OCI-LY3 (cell line): ENCODE measurements at regions not wholly inside any gene's neighbourhood (a gene's known extent, or its start where the extent isn't known, plus 50 kb on each side); places are given as distances from the start of the nearest gene placed in this dataset.

ENCODE experiments used
- CTCF ChIP-seq: fragments of 200-600, 300-600 bp; sonication (generic); IDR thresholded peaks from 2 replicates; pipeline ENCODE4 v1.5.1; 2014; ENCODE audit warnings: antibody characterized with exemption, low read length, low read depth
- EZH2phosphoT487 ChIP-seq: fragments of 200-600 bp; shearing (Covaris generic); IDR thresholded peaks from 2 replicates; pipeline ENCODE4 v1.6.1; 2018; ENCODE audit warnings: antibody characterized with exemption, mixed run types, low read depth

- no peak for TF ChIP-seq CTCF
- no peak for TF ChIP-seq EZH2phosphoT487
Measured at GRCh38 chr12:46504494-46504893, 131.9 kb upstream of the SLC38A2 start.
